GM19099 (cell line): ENCODE measurements at regions not wholly inside any gene's neighbourhood (a gene's known extent, or its start where the extent isn't known, plus 50 kb on each side); places are given as distances from the start of the nearest gene placed in this dataset.

ENCODE experiments used
- POLR2A ChIP-seq: IDR thresholded peaks from 3 replicates; pipeline ENCODE4 v1.6.1; 2011; ENCODE audit warnings: low read depth; ENCODE audit not compliant: insufficient read length; ENCODE audit errors: extremely low read depth

GRCh38 chr6:27040244-27041042 lies 207.1 kb upstream of the PRSS16 start:
- no peak for TF ChIP-seq POLR2A

GRCh38 chr6:27043244-27043643 lies 204.3 kb upstream of the PRSS16 start:
- TF ChIP-seq POLR2A: no peak

- no peak for TF ChIP-seq POLR2A
Measured at GRCh38 chr6:27049863-27050781, 197.4 kb upstream of the PRSS16 start.

- TF ChIP-seq POLR2A: no peak
Measured at GRCh38 chr6:27052731-27053082, 194.8 kb upstream of the PRSS16 start.

- no peak for TF ChIP-seq POLR2A
Measured at GRCh38 chr6:27053738-27054137, 193.8 kb upstream of the PRSS16 start.

- TF ChIP-seq POLR2A: no peak
Measured at GRCh38 chr6:27056615-27057014, 190.9 kb upstream of the PRSS16 start.

- no peak for TF ChIP-seq POLR2A
Measured at GRCh38 chr6:27059621-27060425, 187.7 kb upstream of the PRSS16 start.

GRCh38 chr6:27061235-27061993 lies 186.1 kb upstream of the PRSS16 start:
- no peak for TF ChIP-seq POLR2A

GRCh38 chr6:27062755-27063154 lies 184.7 kb upstream of the PRSS16 start:
- TF ChIP-seq POLR2A: no peak

- no peak for TF ChIP-seq POLR2A
Measured at GRCh38 chr6:27065183-27065582, 182.3 kb upstream of the PRSS16 start.

GRCh38 chr6:27066381-27066780 lies 181.1 kb upstream of the PRSS16 start:
- TF ChIP-seq POLR2A: no peak

- no peak for TF ChIP-seq POLR2A
Measured at GRCh38 chr6:27066802-27067201, 180.7 kb upstream of the PRSS16 start.

- no peak for TF ChIP-seq POLR2A
Measured at GRCh38 chr6:27073441-27073840, 174.1 kb upstream of the PRSS16 start.

- TF ChIP-seq POLR2A: no peak
Measured at GRCh38 chr6:27076116-27076515, 171.4 kb upstream of the PRSS16 start.

- TF ChIP-seq POLR2A: no peak
Measured at GRCh38 chr6:27078734-27079357, 168.7 kb upstream of the PRSS16 start.

GRCh38 chr6:27081188-27081587 lies 166.3 kb upstream of the PRSS16 start:
- no peak for TF ChIP-seq POLR2A
